Muscle layer of colon (tissue), 2 donors: ENCODE measurements at regions not wholly inside any gene's neighbourhood (a gene's known extent, or its start where the extent isn't known, plus 50 kb on each side); places are given as distances from the start of the nearest gene placed in this dataset.

Source experiments
- H3K27ac ChIP-seq: one replicate; pipeline ENCODE4 v1.7.0; 2013; ENCODE audit warnings: low read depth, mild to moderate bottlenecking, low read length, moderate library complexity
- H3K27me3 ChIP-seq, 2 donors: one replicate each; pipeline ENCODE4 v1.7.0; 2013; ENCODE audit warnings: low read length in 2 of 2, mild to moderate bottlenecking in 2 of 2; ENCODE audit not compliant: insufficient read depth in 2 of 2, control insufficient read depth in 1 of 2
- H3K36me3 ChIP-seq: one replicate; pipeline ENCODE4 v1.7.0; 2013; ENCODE audit warnings: mild to moderate bottlenecking, low read length; ENCODE audit not compliant: insufficient read depth
- H3K4me1 ChIP-seq: one replicate; pipeline ENCODE4 v1.7.0; 2013; ENCODE audit warnings: mild to moderate bottlenecking, low read length; ENCODE audit not compliant: insufficient read depth
- H3K4me3 ChIP-seq, 2 donors: one replicate each; pipeline ENCODE4 v1.7.0; 2013; ENCODE audit warnings: low read length in 2 of 2, low read depth in 1 of 2, mild to moderate bottlenecking in 1 of 2, moderate library complexity in 1 of 2
- H3K9ac ChIP-seq: one replicate; pipeline ENCODE4 v1.7.0; 2013; ENCODE audit warnings: low read length
- H3K9me3 ChIP-seq: one replicate; pipeline ENCODE4 v1.7.0; 2013; ENCODE audit warnings: mild to moderate bottlenecking, low read length
- donor health status: abdominal sarcoma.
- donor health status: Adenocarcinoma of cecum.

DNA sequence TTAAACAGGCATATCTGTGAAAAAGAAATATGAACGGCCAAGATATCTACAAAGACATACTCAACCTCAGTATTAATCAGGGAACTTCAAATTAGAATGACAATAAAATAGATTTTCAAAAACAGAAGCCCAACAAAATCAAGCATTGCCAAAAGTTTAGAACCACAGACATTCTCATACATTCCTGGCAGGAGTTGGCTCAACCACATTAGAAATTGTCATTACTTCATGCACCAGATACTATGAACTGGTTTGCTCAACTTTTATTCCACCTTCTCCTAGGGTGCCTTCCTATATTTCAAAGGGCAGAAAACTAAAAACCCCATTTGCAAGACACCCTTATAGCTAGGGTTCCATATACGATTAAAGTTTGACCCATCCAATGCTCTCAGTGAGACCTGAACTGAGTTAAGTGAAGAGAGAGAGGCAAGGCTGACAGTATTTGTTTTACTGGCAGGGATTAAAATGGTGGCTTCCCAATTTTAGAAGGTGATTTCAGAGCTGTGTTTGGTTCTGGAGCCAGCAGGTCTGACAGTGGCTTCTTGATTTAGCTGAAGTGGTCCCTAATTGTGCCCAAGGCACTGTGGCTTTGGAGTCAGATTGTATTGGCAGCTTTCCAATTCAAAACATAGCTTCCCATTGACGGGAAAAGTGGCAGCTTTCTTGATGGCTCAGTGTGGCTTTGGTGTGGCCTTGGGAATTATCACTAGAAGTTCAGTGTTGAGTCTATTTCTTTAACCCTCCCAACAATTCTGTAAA lies 77.1 kb upstream of the CDYL start:
- H3K27ac ChIP-seq: no peak overlapping the region
- H3K9ac ChIP-seq: no peak overlapping the region

DNA sequence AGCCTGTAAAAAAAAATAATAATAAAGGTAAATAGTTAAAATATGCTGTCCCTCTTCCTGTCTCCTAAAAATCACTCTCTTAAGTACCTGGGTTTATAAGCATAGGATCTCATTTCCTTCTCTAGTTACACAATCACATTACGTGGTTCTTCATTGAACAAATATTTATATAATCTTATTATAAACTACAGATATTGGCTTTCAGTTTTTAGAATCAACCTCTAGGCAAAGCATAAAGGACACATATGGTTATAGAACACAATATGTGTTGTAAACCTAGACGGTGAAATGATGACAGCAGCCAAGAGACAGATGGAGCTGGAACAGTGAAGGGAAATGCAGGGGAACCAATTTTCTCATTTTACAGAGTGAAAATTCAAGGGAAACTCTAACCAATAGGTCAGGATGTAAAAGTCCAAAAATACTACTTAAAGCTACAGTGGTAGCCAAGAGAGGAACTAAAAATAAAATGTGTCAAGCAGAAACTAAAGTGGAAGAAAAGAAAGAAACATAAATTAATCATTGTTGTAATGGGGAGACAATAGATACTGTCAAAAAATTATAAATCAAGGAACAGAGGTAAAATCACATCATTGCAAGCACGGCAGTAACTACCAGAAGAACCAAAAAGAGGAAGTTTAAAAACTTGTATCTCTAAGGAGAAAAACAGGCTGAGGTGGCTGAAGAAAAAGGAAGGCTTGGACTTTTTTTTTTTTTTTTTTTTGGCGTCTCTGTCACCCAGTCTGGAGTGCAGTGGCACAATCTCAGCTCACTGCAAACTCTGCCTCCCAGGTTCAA lies 82.8 kb upstream of the CDYL start:
- no peaks in the 10 kb centered on the region for H3K4me1 ChIP-seq
- no peaks in the 10 kb centered on the region for H3K9me3 ChIP-seq
- H3K9ac ChIP-seq: no peak overlapping the region
- no peak overlapping the region for H3K27ac ChIP-seq
- H3K36me3 ChIP-seq: no peaks in the 10 kb centered on the region
- no peak overlapping the region for H3K4me3 ChIP-seq
- no peaks in the 10 kb centered on the region for H3K27me3 ChIP-seq

More for the DNA sequence above, 77.1 kb upstream of the CDYL start:
- H3K4me1 ChIP-seq: no peaks in the 10 kb centered on the region
- no peaks in the 10 kb centered on the region for H3K27me3 ChIP-seq
- no peak overlapping the region for H3K4me3 ChIP-seq
- no peaks in the 10 kb centered on the region for H3K36me3 ChIP-seq
- H3K9me3 ChIP-seq: no peaks in the 10 kb centered on the region

DNA sequence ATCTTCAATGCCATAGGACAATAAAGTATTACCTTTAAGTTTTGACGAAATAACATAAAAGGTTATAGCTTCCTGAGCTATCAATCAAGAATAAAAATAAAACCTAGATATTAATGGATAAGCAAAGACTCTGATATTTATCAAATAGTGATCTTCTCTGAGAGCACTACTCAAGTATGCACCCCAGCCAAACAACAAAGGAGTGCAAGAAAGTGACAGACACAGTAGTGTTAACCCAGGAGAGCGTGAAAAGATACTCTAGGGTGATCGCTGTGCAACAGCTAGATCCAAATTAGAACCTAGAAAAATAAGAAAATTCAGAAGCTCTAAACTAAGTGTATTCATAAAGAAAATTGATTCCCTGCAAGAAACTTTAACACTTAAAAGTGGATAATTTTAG lies 83.5 kb upstream of the CDYL start:
- Histone ChIP-seq H3K36me3 (no peaks in the 10 kb centered on the region), H3K9ac (no peak overlapping the region), H3K9me3 (no peaks in the 10 kb centered on the region), H3K27me3 (no peaks in the 10 kb centered on the region), H3K27ac (no peak overlapping the region), H3K4me1 (no peaks in the 10 kb centered on the region), H3K4me3 (no peak overlapping the region)

DNA sequence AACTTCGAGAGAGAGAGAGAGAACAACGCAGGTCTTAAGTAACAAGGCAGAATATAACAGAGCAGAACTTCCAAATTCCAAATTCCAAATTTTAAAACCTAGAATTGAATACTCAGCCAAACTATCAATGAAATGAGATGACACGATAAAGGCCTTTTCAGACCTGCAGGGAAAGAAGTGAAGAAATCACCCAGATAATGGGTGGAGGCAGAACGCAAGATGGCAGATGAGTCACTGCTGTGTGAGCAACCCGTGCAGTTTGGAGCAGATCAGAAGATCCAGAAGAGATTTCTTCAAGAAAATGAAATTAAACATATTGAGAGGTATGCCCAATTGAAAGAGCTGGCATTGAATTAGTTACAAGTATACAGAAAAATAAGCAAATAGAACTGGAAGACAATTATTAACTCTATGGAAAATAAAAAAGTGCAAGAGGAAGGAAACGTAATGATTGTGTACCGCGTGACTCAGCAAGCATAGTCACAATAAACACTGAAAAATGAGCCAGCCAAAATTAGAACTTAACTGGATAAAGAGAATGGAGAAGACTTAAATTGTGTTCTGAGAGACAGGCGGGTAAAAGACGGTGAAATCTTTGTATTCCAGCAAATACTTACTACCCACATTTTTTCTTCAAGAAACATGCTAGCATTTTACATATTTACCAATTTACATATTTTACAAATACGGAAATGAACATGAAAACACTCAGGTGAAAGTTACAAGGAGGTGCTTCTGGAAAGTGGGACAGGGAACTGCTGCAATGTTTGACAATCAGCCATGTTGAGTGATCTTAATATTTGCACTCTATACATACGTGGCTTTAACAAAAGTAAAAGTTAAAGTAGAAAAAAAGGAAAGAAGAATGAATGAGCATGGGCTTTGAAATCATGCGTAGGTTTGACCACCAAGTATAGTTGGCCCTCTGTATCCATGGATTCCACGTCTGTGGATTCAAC lies 87.9 kb upstream of the CDYL start:
- no peaks in the 10 kb centered on the region for H3K36me3 ChIP-seq
- no peaks in the 10 kb centered on the region for H3K27me3 ChIP-seq
- H3K9ac ChIP-seq: no peak overlapping the region
- no peaks in the 10 kb centered on the region for H3K4me1 ChIP-seq
- H3K9me3 ChIP-seq: no peaks in the 10 kb centered on the region
- no peak overlapping the region for H3K27ac ChIP-seq
- no peak overlapping the region for H3K4me3 ChIP-seq

DNA sequence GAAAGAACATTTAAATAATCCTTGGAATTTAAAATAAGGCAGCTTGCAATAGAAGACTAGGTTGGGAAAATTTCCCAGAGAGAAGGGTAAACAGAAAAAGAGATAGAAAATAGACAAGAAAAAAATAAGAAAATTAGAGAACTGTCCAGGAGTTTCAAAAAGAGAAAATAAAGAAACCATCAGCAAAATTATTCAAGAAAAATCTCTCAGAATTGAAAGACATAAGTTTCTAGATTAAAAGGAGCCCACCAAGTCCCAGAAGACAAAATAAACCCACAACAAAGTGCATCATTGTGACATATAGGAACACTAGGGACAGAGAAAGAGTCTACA lies 88.6 kb upstream of the CDYL start:
- no peaks in the 10 kb centered on the region for H3K27me3 ChIP-seq
- no peaks in the 10 kb centered on the region for H3K36me3 ChIP-seq
- no peak overlapping the region for H3K27ac ChIP-seq
- H3K4me3 ChIP-seq: no peak overlapping the region
- H3K9me3 ChIP-seq: no peaks in the 10 kb centered on the region
- no peak overlapping the region for H3K9ac ChIP-seq
- no peaks in the 10 kb centered on the region for H3K4me1 ChIP-seq

DNA sequence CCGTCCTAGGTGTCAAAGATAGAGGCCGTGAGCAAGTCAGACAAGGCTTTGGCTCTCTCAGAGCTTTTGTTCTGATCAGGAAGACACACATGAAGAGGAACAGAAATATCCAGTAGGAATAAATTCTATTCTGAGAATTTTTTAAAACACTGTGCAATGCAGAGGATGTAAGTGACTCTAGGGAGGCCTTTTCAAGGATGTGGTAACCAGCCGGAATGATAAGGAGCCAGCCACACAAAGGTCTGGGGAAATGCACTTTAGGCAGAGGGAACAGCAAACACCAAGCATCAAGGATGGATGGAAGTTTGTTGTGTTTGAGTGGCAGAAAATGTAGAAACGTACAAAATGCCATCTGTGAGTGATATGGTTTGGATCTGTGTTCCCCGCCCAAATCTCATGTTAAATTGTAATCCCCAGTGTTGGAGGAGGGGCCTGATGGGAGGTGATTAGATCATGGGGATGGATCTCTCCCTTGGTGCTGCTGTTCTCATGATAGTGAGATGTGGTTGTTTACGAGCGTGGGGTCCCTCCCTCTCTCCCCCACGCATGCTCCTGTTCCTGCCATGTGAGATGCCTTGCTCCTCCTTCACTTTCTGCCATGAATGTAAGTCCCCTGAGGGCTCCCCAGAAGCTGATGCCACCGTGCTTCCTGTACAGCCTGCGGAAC lies 93.6 kb upstream of the CDYL start:
- no peaks in the 10 kb centered on the region for H3K36me3 ChIP-seq
- no peak overlapping the region for H3K9ac ChIP-seq
- H3K9me3 ChIP-seq: no peaks in the 10 kb centered on the region
- H3K4me1 ChIP-seq: no peaks in the 10 kb centered on the region
- H3K27me3 ChIP-seq: no peaks in the 10 kb centered on the region
- H3K27ac ChIP-seq: no peak overlapping the region
- H3K4me3 ChIP-seq: no peak overlapping the region

DNA sequence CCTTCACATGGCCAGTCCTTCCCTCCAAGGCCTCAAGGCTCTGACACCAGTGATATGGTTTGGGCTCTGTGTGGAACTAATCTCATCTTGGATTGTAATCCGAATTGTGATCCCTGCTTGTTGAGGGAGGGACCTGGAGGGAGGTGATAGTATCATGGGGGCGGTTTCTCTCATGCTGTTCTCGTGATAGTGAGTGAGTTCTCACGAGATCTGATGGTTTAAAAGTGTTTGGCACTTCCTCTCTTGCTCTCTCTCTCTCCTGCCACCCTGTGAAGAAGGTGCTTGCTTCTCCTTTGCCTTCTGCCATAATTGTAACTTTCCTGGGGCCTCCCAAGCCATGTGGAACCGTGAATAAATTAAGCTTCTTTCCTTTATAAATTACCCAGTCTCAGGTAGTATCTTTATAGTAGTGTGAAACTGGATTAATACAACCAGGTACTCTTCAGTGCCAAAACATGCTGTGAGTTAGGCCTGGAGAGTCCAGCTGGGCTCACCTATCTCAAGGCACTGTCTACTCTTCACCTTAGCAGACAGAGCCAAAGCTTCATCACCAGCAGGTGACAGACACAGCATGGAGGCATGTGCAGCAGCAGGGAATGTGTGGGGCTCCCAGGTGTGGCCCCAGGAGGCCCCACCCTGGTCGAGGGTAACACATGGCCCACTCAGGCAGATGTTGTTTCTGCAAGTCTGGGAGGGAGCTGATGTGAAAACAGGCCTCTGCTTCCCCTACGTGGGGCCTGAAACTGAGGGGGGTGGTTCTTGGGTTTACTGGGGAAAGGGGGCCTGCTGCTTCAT lies 97.5 kb upstream of the CDYL start:
- no peaks in the 10 kb centered on the region for H3K9me3 ChIP-seq
- H3K9ac ChIP-seq: no peak overlapping the region
- H3K4me3 ChIP-seq: no peak overlapping the region
- no peaks in the 10 kb centered on the region for H3K36me3 ChIP-seq
- no peaks in the 10 kb centered on the region for H3K4me1 ChIP-seq
- no peaks in the 10 kb centered on the region for H3K27me3 ChIP-seq
- no peak overlapping the region for H3K27ac ChIP-seq

DNA sequence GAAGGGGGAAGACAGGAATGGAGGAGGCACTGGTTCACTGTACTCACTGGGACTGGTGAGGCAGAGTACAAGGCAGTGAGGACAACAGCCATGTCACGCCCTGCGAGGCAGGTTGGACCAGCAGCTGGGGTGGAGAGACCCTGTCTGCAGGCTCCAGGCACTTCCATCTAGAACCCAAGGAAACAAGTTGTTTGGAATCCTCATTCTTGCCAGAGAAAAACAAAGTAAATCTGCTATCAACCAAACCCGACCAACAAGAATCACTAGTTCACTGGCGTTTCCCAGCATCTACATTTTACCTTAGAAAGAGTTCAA lies 98.5 kb upstream of the CDYL start:
- Histone ChIP-seq H3K27me3 (no peaks in the 10 kb centered on the region), H3K4me3 (no peak overlapping the region), H3K9ac (no peak overlapping the region), H3K9me3 (no peaks in the 10 kb centered on the region), H3K27ac (no peak overlapping the region), H3K4me1 (no peaks in the 10 kb centered on the region), H3K36me3 (no peaks in the 10 kb centered on the region)

DNA sequence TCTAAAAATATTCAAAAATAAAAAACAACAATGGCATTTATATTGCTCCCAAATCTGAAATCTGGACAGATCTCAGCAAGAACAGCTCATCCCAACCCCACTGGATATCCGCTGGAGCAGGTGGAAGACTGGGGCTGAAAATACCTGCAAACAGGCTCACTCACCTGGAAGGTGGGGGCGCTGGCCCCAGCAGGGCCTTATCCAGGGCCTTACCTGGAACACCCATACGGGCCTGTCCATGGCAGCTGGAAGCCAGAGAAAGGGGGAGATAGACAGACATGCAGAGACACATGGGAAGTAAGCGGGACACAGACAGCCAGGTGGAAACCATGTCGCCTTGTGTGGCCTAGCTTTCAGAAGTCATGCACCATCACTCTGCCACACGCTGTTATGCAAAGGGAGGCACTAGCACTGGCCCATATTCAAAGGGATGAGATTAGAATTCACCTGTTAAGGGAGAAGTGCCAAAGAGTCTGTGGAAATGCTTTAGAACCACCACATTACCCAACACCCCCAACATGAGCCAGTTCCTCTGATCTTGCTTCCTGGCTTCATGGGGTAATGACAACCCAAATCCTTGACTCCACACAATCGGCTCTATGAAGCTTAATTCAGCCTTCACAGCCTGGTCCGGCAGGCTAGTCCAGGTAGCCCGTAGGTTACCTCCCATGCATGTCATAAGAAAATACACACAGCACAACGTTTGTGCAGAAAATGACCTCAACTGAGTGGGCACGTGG lies 99.0 kb upstream of the CDYL start:
- Histone ChIP-seq H3K9ac (no peak overlapping the region), H3K9me3 (no peaks in the 10 kb centered on the region), H3K27me3 (no peaks in the 10 kb centered on the region), H3K4me3 (no peak overlapping the region), H3K27ac (no peak overlapping the region), H3K36me3 (no peaks in the 10 kb centered on the region), H3K4me1 (no peaks in the 10 kb centered on the region)

DNA sequence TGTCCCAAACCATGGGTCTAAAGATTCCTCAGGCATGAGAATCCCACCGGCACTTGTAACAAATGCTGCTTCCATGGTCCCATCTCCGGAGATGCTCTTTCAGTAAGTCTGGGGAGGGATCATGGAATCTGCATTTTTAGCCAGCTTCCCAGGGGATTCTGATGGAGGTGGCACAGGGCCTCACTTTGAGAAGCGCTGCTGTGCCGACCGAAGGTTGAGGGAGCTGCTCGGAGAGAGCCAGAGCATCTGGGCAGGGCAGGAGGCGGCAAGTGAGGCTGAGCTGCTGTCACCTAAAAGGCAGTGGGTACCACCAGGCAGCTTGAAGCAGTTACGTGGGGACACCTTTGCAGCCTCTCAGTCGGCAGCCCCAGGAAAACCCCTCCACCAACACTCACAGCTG lies 100.2 kb upstream of the CDYL start:
- H3K9ac ChIP-seq: no peak overlapping the region
- no peak overlapping the region for H3K27ac ChIP-seq
- no peaks in the 10 kb centered on the region for H3K36me3 ChIP-seq
- no peak overlapping the region for H3K4me3 ChIP-seq
- H3K27me3 ChIP-seq: no peaks in the 10 kb centered on the region
- H3K4me1 ChIP-seq: no peaks in the 10 kb centered on the region
- H3K9me3 ChIP-seq: no peaks in the 10 kb centered on the region
